ENCODE measurements at regions not wholly inside any gene's neighbourhood (a gene's known extent, or its start where the extent isn't known, plus 50 kb on each side); places are given as distances from the start of the nearest gene placed in this dataset.

- Histone ChIP-seq H3K79me1 (ENCODE audit: low read depth in 1 of 2, low read length in 2 of 2) (no peaks in the 10 kb centered on the region), H3K4me2 (ENCODE audit: low read depth, low read length) (no peak overlapping the region), H3K9ac (ENCODE audit: low read depth, low read length) (no peak overlapping the region), H3K14ac (replicated peaks; ENCODE audit: low read depth, low read length) (no peak overlapping the region), H3K4me3 (ENCODE audit: insufficient read depth, low read depth, low read length) (no peak overlapping the region), H3K36me3 (ENCODE audit: control insufficient read depth, insufficient read depth, low read length) (no peaks in the 10 kb centered on the region), H3K27me3 (ENCODE audit: control insufficient read depth, insufficient read depth, low read length) (peaks cover 16% of the 10 kb centered on the region), H2BK15ac (ENCODE audit: low read depth, low read length) (no peak overlapping the region), H3K9me1 (ENCODE audit: insufficient read depth, low read length) (no peaks in the 10 kb centered on the region), H3K56ac (ENCODE audit: extremely low read depth, insufficient read depth, low read length) (no peak overlapping the region), H3K18ac (ENCODE audit: low read depth, low read length) (no peak overlapping the region), H3K27ac (ENCODE audit: insufficient read depth, low read length) (no peak overlapping the region), H3K4me1 (ENCODE audit: control insufficient read depth, insufficient read depth, low read length) (no peaks in the 10 kb centered on the region), H2BK20ac (ENCODE audit: low read depth, low read length) (no peak overlapping the region), H4K5ac (ENCODE audit: low read depth, low read length) (no peak overlapping the region), H2BK5ac (ENCODE audit: low read depth, low read length, poor library complexity, severe bottlenecking) (no peak overlapping the region), H4K20me1 (ENCODE audit: insufficient read depth, low read length) (no peaks in the 10 kb centered on the region), H2BK120ac (ENCODE audit: low read depth, low read length) (no peak overlapping the region), H3K4ac (ENCODE audit: low read depth, low read length) (no peak overlapping the region), H2AK9ac (replicated peaks; ENCODE audit: low read depth, low read length, poor library complexity) (no peak overlapping the region), H3K23ac (ENCODE audit: low read depth, low read length) (no peak overlapping the region), H4K8ac (ENCODE audit: low read depth in 2 of 2, low read length in 2 of 2) (no peak overlapping the region), H4K91ac (ENCODE audit: insufficient read depth, low read depth, low read length) (no peak overlapping the region), H2AFZ (replicated peaks; ENCODE audit: low read length, poor library complexity) (no peak overlapping the region), H2AK5ac (ENCODE audit: low read depth, low read length) (no peak overlapping the region), H3K9me3 (ENCODE audit: control insufficient read depth, insufficient read depth, low read length) (no peaks in the 10 kb centered on the region)
- dilution Hi-C loops (cut with HindIII; ENCODE audit: low sequenced_read_pairs, unreplicated experiment) = no loop called here
- DNase-seq = no peak
- ChIA-PET POLR2A (ENCODE audit: unreplicated experiment) (no interaction called here), CTCF (no interaction called here)
- no CpG with 5 or more reads among the region's 1 CpG for WGBS, 2 experiments (ENCODE audit: extremely low coverage in 2 of 2, insufficient read length in 1 of 2)
- in situ Hi-C loops (cut with MboI; ENCODE audit: low sequenced_read_pairs) = no loop called here
- no peak for ATAC-seq (ENCODE audit: low read depth)
- TF ChIP-seq SMC3 (IDR thresholded peaks at IDR 0.05; ENCODE audit: low read depth, low read length) (no peak), NFE2L2 (IDR thresholded peaks at IDR 0.05; ENCODE audit: low read depth, low read length) (no peak), CEBPB (IDR thresholded peaks at IDR 0.05; ENCODE audit: low read depth, low read length) (no peak), CTCF (conservative IDR thresholded peaks at IDR 0.05; ENCODE audit: low read depth, low read length) (no peak), MAFK (IDR thresholded peaks at IDR 0.05; ENCODE audit: low read depth, low read length) (no peak), MXI1 (IDR thresholded peaks at IDR 0.05; ENCODE audit: borderline replicate concordance, low read depth, low read length) (no peak), CHD1 (IDR thresholded peaks at IDR 0.05; ENCODE audit: low read depth, low read length) (no peak), ELK1 (IDR thresholded peaks at IDR 0.05; ENCODE audit: borderline replicate concordance, low read depth, low read length) (no peak)
- intact Hi-C loops (cut with micrococcal nuclease) = no loop called here
- no TSS peak for BruUV-seq (replicated peaks)
Measured at GRCh38 chr13:97588993-97589392, 155.0 kb downstream of the RAP2A start.
